Neural progenitor cell (in vitro differentiated cells): ENCODE measurements at regions not wholly inside any gene's neighbourhood (a gene's known extent, or its start where the extent isn't known, plus 50 kb on each side); places are given as distances from the start of the nearest gene placed in this dataset.

Experiments
- DNase-seq: peaks from one replicate; pipeline ENCODE4 v3.0.0-alpha.2; 2016; ENCODE audit warnings: low spot score
- H2AFZ ChIP-seq: fragments of 200-600 bp; sonication (generic); replicated peaks from 2 replicates; pipeline ENCODE4 v1.6.1; 2016; ENCODE audit warnings: antibody characterized with exemption
- H3F3A ChIP-seq: fragments of 200-600 bp; sonication (generic); 2 replicates; pipeline ENCODE4 v1.6.1; 2016; ENCODE audit warnings: antibody characterized with exemption, low read depth
- H3K27ac ChIP-seq: fragments of 200-600 bp; sonication (generic); 2 replicates; pipeline ENCODE4 v1.5.1; 2016; ENCODE audit warnings: mild to moderate bottlenecking
- H3K27me3 ChIP-seq: fragments of 200-600 bp; sonication (generic); 2 replicates; pipeline ENCODE4 v1.6.1; 2016; ENCODE audit warnings: mild to moderate bottlenecking, moderate library complexity
- H3K36me3 ChIP-seq: fragments of 200-600 bp; sonication (generic); 2 replicates; pipeline ENCODE4 v1.5.1; 2016
- H3K4me1 ChIP-seq: fragments of 200-600 bp; sonication (generic); 2 replicates; pipeline ENCODE4 v1.6.1; 2016; ENCODE audit warnings: mixed run types
- H3K4me2 ChIP-seq: fragments of 200-600 bp; sonication (generic); 2 replicates; pipeline ENCODE4 v1.6.1; 2016
- H3K4me3 ChIP-seq: fragments of 200-600 bp; sonication (generic); 2 replicates; pipeline ENCODE4 v1.5.1; 2016
- H3K79me2 ChIP-seq: fragments of 200-600 bp; sonication (generic); 2 replicates; pipeline ENCODE4 v1.6.1; 2016; ENCODE audit warnings: low read depth
- H3K9ac ChIP-seq: fragments of 200-600 bp; sonication (generic); 2 replicates; pipeline ENCODE4 v1.6.1; 2016
- H3K9me3 ChIP-seq: fragments of 200-600 bp; sonication (generic); 2 replicates; pipeline ENCODE4 v1.5.1; 2016; ENCODE audit warnings: low read depth
- H4K20me1 ChIP-seq: fragments of 200-600 bp; sonication (generic); 2 replicates; pipeline ENCODE4 v1.6.1; 2016; ENCODE audit warnings: low read depth
- H3K27ac Mint-ChIP-seq: 3 replicates; pipeline ENCODE4 v1.8.0; 2021; ENCODE audit warnings: mixed read lengths
- H3K27me3 Mint-ChIP-seq: 2 replicates; pipeline ENCODE4 v1.8.0; 2022; ENCODE audit warnings: low read depth, mild to moderate bottlenecking, inconsistent platforms, moderate library complexity, mixed read lengths; ENCODE audit not compliant: insufficient read depth
- H3K36me3 Mint-ChIP-seq: 3 replicates; pipeline ENCODE4 v1.8.0; 2021; ENCODE audit warnings: mixed read lengths
- H3K4me1 Mint-ChIP-seq: 3 replicates; pipeline ENCODE4 v1.8.0; 2021; ENCODE audit warnings: mixed read lengths
- H3K4me3 Mint-ChIP-seq: 3 replicates; pipeline ENCODE4 v1.8.0; 2021; ENCODE audit warnings: mild to moderate bottlenecking, moderate library complexity, mixed read lengths
- H3K9me3 Mint-ChIP-seq: 3 replicates; pipeline ENCODE4 v1.8.0; 2020; ENCODE audit warnings: mixed read lengths
- CTCF ChIP-seq: fragments of 200-600 bp; sonication (generic); IDR thresholded peaks from 2 replicates; pipeline ENCODE4 v1.5.1; 2017; ENCODE audit warnings: antibody characterized with exemption, mild to moderate bottlenecking
- EZH2 ChIP-seq: fragments of 200-600 bp; sonication (generic); IDR thresholded peaks from 2 replicates; pipeline ENCODE4 v1.6.1; 2017; ENCODE audit warnings: antibody characterized with exemption, mild to moderate bottlenecking, moderate library complexity
- EZH2phosphoT487 ChIP-seq: fragments of 200-600 bp; sonication (generic); IDR thresholded peaks from 2 replicates; pipeline ENCODE4 v1.6.1; 2017; ENCODE audit warnings: antibody characterized with exemption

GRCh38 chr2:15832030-15832709, 108.2 kb upstream of the MYCN start:
- Histone ChIP-seq H3K36me3 (no peaks in the 10 kb centered on the region), H3K4me1 (peaks cover 7% of the 10 kb centered on the region), H3K79me2 (no peaks in the 10 kb centered on the region), H4K20me1 (no peaks in the 10 kb centered on the region), H3K27ac (no peak overlapping the region), H3K27me3 (no peaks in the 10 kb centered on the region), H3K9ac (no peak overlapping the region), H3K4me2 (no peak overlapping the region), H3F3A (peaks cover 7% of the 10 kb centered on the region), H3K9me3 (no peaks in the 10 kb centered on the region), H3K4me3 (no peak overlapping the region), H2AFZ (no peak overlapping the region)
- H3K36me3 Mint-ChIP-seq = no peaks in the 10 kb centered on the region
- no peaks in the 10 kb centered on the region for H3K4me1 Mint-ChIP-seq
- H3K27ac Mint-ChIP-seq = no peak overlapping the region
- H3K9me3 Mint-ChIP-seq = peaks cover 11% of the 10 kb centered on the region
- DNase-seq = no peak
- H3K4me3 Mint-ChIP-seq = no peak overlapping the region
- peaks cover 2% of the 10 kb centered on the region for H3K27me3 Mint-ChIP-seq
- no peak for TF ChIP-seq EZH2phosphoT487
- TF ChIP-seq CTCF = no peak
- no peak for TF ChIP-seq EZH2

- no peaks in the 10 kb centered on the region for H3K4me1 Mint-ChIP-seq
- no peaks in the 10 kb centered on the region for H3K36me3 ChIP-seq
- no peak for TF ChIP-seq CTCF
- TF ChIP-seq EZH2phosphoT487 = no peak
- no peak for TF ChIP-seq EZH2
These were observed 107.3 kb upstream of the MYCN start for GRCh38 chr2:15832849-15833680.

GRCh38 chr2:15833731-15834130, 106.6 kb upstream of the MYCN start:
- no peak overlapping the region for H3K4me2 ChIP-seq
- H3K79me2 ChIP-seq = no peaks in the 10 kb centered on the region
- Mint-ChIP-seq H3K27ac (peak overlapping the region; percentile 66), H3K36me3 (no peaks in the 10 kb centered on the region), H3K9me3 (peaks cover 11% of the 10 kb centered on the region), H3K4me3 (no peak overlapping the region), H3K4me1 (no peaks in the 10 kb centered on the region), H3K27me3 (peaks cover 2% of the 10 kb centered on the region)
- no peak overlapping the region for H3K27ac ChIP-seq
- no peak overlapping the region for H3K9ac ChIP-seq
- H4K20me1 ChIP-seq = no peaks in the 10 kb centered on the region
- H2AFZ ChIP-seq = no peak overlapping the region
- H3K9me3 ChIP-seq = no peaks in the 10 kb centered on the region
- H3K27me3 ChIP-seq = no peaks in the 10 kb centered on the region
- no peaks in the 10 kb centered on the region for H3K4me1 ChIP-seq
- no peak overlapping the region for H3K4me3 ChIP-seq
- no peaks in the 10 kb centered on the region for H3K36me3 ChIP-seq
- TF ChIP-seq CTCF (no peak), EZH2 (no peak), EZH2phosphoT487 (no peak)
- no peak for DNase-seq
- no peaks in the 10 kb centered on the region for H3F3A ChIP-seq

More at GRCh38 chr2:15832849-15833680, 107.3 kb upstream of the MYCN start:
- Mint-ChIP-seq H3K27me3 (peaks cover 2% of the 10 kb centered on the region), H3K27ac (peak overlapping the region; percentile 17), H3K36me3 (no peaks in the 10 kb centered on the region), H3K4me3 (no peak overlapping the region), H3K9me3 (peaks cover 11% of the 10 kb centered on the region)
- no peaks in the 10 kb centered on the region for H3K9me3 ChIP-seq
- H3K4me1 ChIP-seq = no peaks in the 10 kb centered on the region
- H4K20me1 ChIP-seq = no peaks in the 10 kb centered on the region
- H3K27ac ChIP-seq = no peak overlapping the region
- no peak overlapping the region for H3K4me2 ChIP-seq
- H3K9ac ChIP-seq = no peak overlapping the region
- H3K4me3 ChIP-seq = no peak overlapping the region
- DNase-seq = no peak
- H3K79me2 ChIP-seq = no peaks in the 10 kb centered on the region
- H2AFZ ChIP-seq = no peak overlapping the region
- H3F3A ChIP-seq = no peaks in the 10 kb centered on the region
- no peaks in the 10 kb centered on the region for H3K27me3 ChIP-seq
